ENCODE measurements at regions not wholly inside any gene's neighbourhood (a gene's known extent, or its start where the extent isn't known, plus 50 kb on each side); places are given as distances from the start of the nearest gene placed in this dataset.

GRCh38 chr12:90166012-90166411 lies 457.4 kb upstream of the ATP2B1 start:
- H3K4me1 ChIP-seq, result no peaks in the 10 kb centered on the region
- DNase-seq (ENCODE audit: low spot score in 2 of 2), result no peak
- H3K9me3 ChIP-seq, result peaks cover 0 to 10% of the 10 kb centered on the region in 2 donors
- no peak overlapping the region for H3K27ac ChIP-seq
- H3K36me3 ChIP-seq, result no peaks in the 10 kb centered on the region
- TF ChIP-seq POLR2AphosphoS5 (IDR thresholded peaks at IDR 0.05), result no peak
- TF ChIP-seq POLR2A (IDR thresholded peaks at IDR 0.05), result no peak
- TF ChIP-seq CTCF (IDR thresholded peaks at IDR 0.05), result no peak
- H3K4me3 ChIP-seq, result no peak overlapping the region
- intact Hi-C loops (cut with DNase I; ENCODE audit: low total_unique reads), result no loop called here
- no peaks in the 10 kb centered on the region for H3K27me3 ChIP-seq

- intact Hi-C loops (cut with DNase I; ENCODE audit: low total_unique reads), result loop anchor here (5.0 kb wide), 1 partner anchor 553 kb away; no protein-coding TSS in a partner anchor
- TF ChIP-seq POLR2A (IDR thresholded peaks at IDR 0.05), result no peak
- TF ChIP-seq CTCF (IDR thresholded peaks at IDR 0.05), result no peak
- TF ChIP-seq POLR2AphosphoS5 (IDR thresholded peaks at IDR 0.05), result no peak
- DNase-seq (ENCODE audit: low spot score in 2 of 2), result no peak
- Histone ChIP-seq H3K36me3 (no peaks in the 10 kb centered on the region), H3K27ac (no peak overlapping the region), H3K4me1 (no peaks in the 10 kb centered on the region), H3K4me3 (no peak overlapping the region), H3K27me3 (no peaks in the 10 kb centered on the region), H3K9me3 (peaks cover 0 to 10% of the 10 kb centered on the region in 2 donors)
These were observed 455.3 kb upstream of the ATP2B1 start for GRCh38 chr12:90163975-90164374.

- intact Hi-C loops (cut with DNase I; ENCODE audit: low total_unique reads), result no loop called here
These were observed 445.2 kb upstream of the ATP2B1 start for GRCh38 chr12:90153827-90154226.

GRCh38 chr12:90152897-90153624 lies 444.4 kb upstream of the ATP2B1 start:
- Histone ChIP-seq H3K36me3 (no peaks in the 10 kb centered on the region), H3K4me1 (no peaks in the 10 kb centered on the region), H3K27ac (no peak overlapping the region), H3K27me3 (no peaks in the 10 kb centered on the region), H3K9me3 (no peaks in the 10 kb centered on the region), H3K4me3 (no peak overlapping the region)
- intact Hi-C loops (cut with DNase I; ENCODE audit: low total_unique reads), result no loop called here
- TF ChIP-seq POLR2AphosphoS5 (IDR thresholded peaks at IDR 0.05), result no peak
- no peak for DNase-seq (ENCODE audit: low spot score in 2 of 2)

More at GRCh38 chr12:90153827-90154226, 445.2 kb upstream of the ATP2B1 start:
- Histone ChIP-seq H3K9me3 (no peaks in the 10 kb centered on the region), H3K4me1 (no peaks in the 10 kb centered on the region), H3K4me3 (no peak overlapping the region), H3K27me3 (no peaks in the 10 kb centered on the region), H3K36me3 (no peaks in the 10 kb centered on the region), H3K27ac (no peak overlapping the region)
- TF ChIP-seq POLR2A (IDR thresholded peaks at IDR 0.05), result no peak
- no peak for TF ChIP-seq POLR2AphosphoS5 (IDR thresholded peaks at IDR 0.05)
- TF ChIP-seq CTCF (IDR thresholded peaks at IDR 0.05), result no peak
- DNase-seq (ENCODE audit: low spot score in 2 of 2), result no peak

GRCh38 chr12:90151491-90152015 lies 442.9 kb upstream of the ATP2B1 start:
- Histone ChIP-seq H3K9me3 (no peaks in the 10 kb centered on the region), H3K36me3 (no peaks in the 10 kb centered on the region), H3K4me1 (no peaks in the 10 kb centered on the region), H3K27me3 (no peaks in the 10 kb centered on the region), H3K4me3 (no peak overlapping the region), H3K27ac (no peak overlapping the region)
- intact Hi-C loops (cut with DNase I; ENCODE audit: low total_unique reads), result no loop called here
- TF ChIP-seq POLR2AphosphoS5 (IDR thresholded peaks at IDR 0.05), result no peak
- TF ChIP-seq CTCF (IDR thresholded peaks at IDR 0.05), result no peak
- TF ChIP-seq POLR2A (IDR thresholded peaks at IDR 0.05), result no peak
- no peak for DNase-seq (ENCODE audit: low spot score in 2 of 2)
